SK-N-SH treated with all-trans-retinoic acid at 6 μM for 48 hours (cell line): ENCODE measurements at regions not wholly inside any gene's neighbourhood (a gene's known extent, or its start where the extent isn't known, plus 50 kb on each side); places are given as distances from the start of the nearest gene placed in this dataset.

Source experiments
- ATAC-seq: fragments of 200-7000 bp; cut with Tn5 transposase; 3 replicates; pipeline ENCODE4 v1.9.1; 2020; ENCODE audit warnings: mild to moderate bottlenecking, moderate library complexity
- ARNTL ChIP-seq: fragments of 450-650 bp; formaldehyde crosslinking; IDR thresholded peaks from 2 replicates; pipeline ENCODE4 v1.5.0; 2020; ENCODE audit warnings: low read depth, mild to moderate bottlenecking, moderate library complexity, borderline replicate concordance
- BACH2 ChIP-seq: fragments of 250-450 bp; sonication (Bioruptor Pico); IDR thresholded peaks from 2 replicates; pipeline ENCODE4 v1.9.0; 2021; ENCODE audit warnings: mild to moderate bottlenecking, borderline replicate concordance
- CSDC2 ChIP-seq: fragments of 250-450 bp; sonication (Bioruptor Pico); IDR thresholded peaks from 2 replicates; pipeline ENCODE4 v1.5.0; 2020; ENCODE audit warnings: mild to moderate bottlenecking, moderate library complexity
- ESRRG ChIP-seq: fragments of 250-450 bp; sonication (Bioruptor Pico); IDR thresholded peaks from 2 replicates; pipeline ENCODE4 v1.6.1; 2021; ENCODE audit warnings: mild to moderate bottlenecking
- GLIS3 ChIP-seq: fragments of 250-450 bp; sonication (Bioruptor Pico); IDR thresholded peaks from 2 replicates; pipeline ENCODE4 v1.5.0; 2020; ENCODE audit warnings: mild to moderate bottlenecking, moderate library complexity
- ISL1 ChIP-seq: fragments of 250-450 bp; sonication (Bioruptor Pico); IDR thresholded peaks from 2 replicates; pipeline ENCODE4 v2.1.2; 2022; ENCODE audit warnings: mild to moderate bottlenecking, moderate library complexity
- OSR1 ChIP-seq: fragments of 250-450 bp; sonication (Bioruptor Pico); IDR thresholded peaks from 2 replicates; pipeline ENCODE4 v1.8.0; 2022; ENCODE audit warnings: moderate library complexity, mild to moderate bottlenecking, inconsistent platforms
- PPARA ChIP-seq: fragments of 250-450 bp; sonication (Bioruptor Pico); IDR thresholded peaks from 2 replicates; pipeline ENCODE4 v1.5.0; 2020; ENCODE audit warnings: mild to moderate bottlenecking, borderline replicate concordance
- RARB ChIP-seq: fragments of 250-450 bp; sonication (Bioruptor Pico); IDR thresholded peaks from 2 replicates; pipeline ENCODE4 v1.8.0; 2021; ENCODE audit warnings: mild to moderate bottlenecking, moderate library complexity
- SNAI2 ChIP-seq: fragments of 250-450 bp; sonication (Bioruptor Pico); IDR thresholded peaks from 2 replicates; pipeline ENCODE4 v1.5.0; 2020; ENCODE audit warnings: mild to moderate bottlenecking, moderate library complexity
- TCF4 ChIP-seq: fragments of 250-450 bp; sonication (Bioruptor Pico); IDR thresholded peaks from 2 replicates; pipeline ENCODE4 v1.8.0; 2021; ENCODE audit warnings: mild to moderate bottlenecking, moderate library complexity, borderline replicate concordance
- TOX ChIP-seq: fragments of 250-450 bp; sonication (Bioruptor Pico); IDR thresholded peaks from 2 replicates; pipeline ENCODE4 v1.8.0; 2021; ENCODE audit warnings: mild to moderate bottlenecking, moderate library complexity, borderline replicate concordance
- TSHZ2 ChIP-seq: fragments of 250-450 bp; sonication (Bioruptor Pico); IDR thresholded peaks from 2 replicates; pipeline ENCODE4 v1.5.0; 2020; ENCODE audit warnings: mild to moderate bottlenecking, moderate library complexity
- ZC3H10 ChIP-seq: fragments of 250-450 bp; sonication (Bioruptor Pico); IDR thresholded peaks from 2 replicates; pipeline ENCODE4 v1.5.1; 2021; ENCODE audit warnings: mild to moderate bottlenecking, moderate library complexity
- ZFP3 ChIP-seq: fragments of 250-450 bp; sonication (Bioruptor Pico); IDR thresholded peaks from 2 replicates; pipeline ENCODE4 v1.5.0; 2020; ENCODE audit warnings: mild to moderate bottlenecking, moderate library complexity
- ZFP30 ChIP-seq: fragments of 450-650 bp; formaldehyde crosslinking; IDR thresholded peaks from 2 replicates; pipeline ENCODE4 v1.5.0; 2022; ENCODE audit warnings: mild to moderate bottlenecking, moderate library complexity
- ZNF565 ChIP-seq: fragments of 450-650 bp; formaldehyde crosslinking; conservative IDR thresholded peaks from 2 replicates; pipeline ENCODE4 v1.5.0; 2020; ENCODE audit warnings: low read depth, mild to moderate bottlenecking, moderate library complexity
- ZNF70 ChIP-seq: fragments of 450-650 bp; formaldehyde crosslinking; IDR thresholded peaks from 2 replicates; pipeline ENCODE4 v1.5.0; 2020; ENCODE audit warnings: mild to moderate bottlenecking, moderate library complexity
- ZNF8 ChIP-seq: fragments of 450-650 bp; formaldehyde crosslinking; IDR thresholded peaks from 2 replicates; pipeline ENCODE4 v1.5.0; 2020; ENCODE audit warnings: mild to moderate bottlenecking, moderate library complexity
- TF ChIP-seq, protein P1 (sequence below): fragments of 250-450 bp; sonication (Bioruptor Pico); IDR thresholded peaks from 2 replicates; pipeline ENCODE4 v1.5.1; 2021; ENCODE audit warnings: mild to moderate bottlenecking, moderate library complexity
- TF ChIP-seq, protein P2 (sequence below): fragments of 250-450 bp; sonication (Bioruptor Pico); IDR thresholded peaks from 2 replicates; pipeline ENCODE4 v1.5.1; 2020; ENCODE audit warnings: low read depth, mild to moderate bottlenecking, moderate library complexity
- TF ChIP-seq, protein P3 (sequence below): fragments of 250-450 bp; sonication (Bioruptor Pico); IDR thresholded peaks from 2 replicates; pipeline ENCODE4 v1.8.0; 2021; ENCODE audit warnings: low read depth, mild to moderate bottlenecking, moderate library complexity, borderline replicate concordance
- TF ChIP-seq, protein P4 (sequence below): fragments of 250-450 bp; sonication (Bioruptor Pico); IDR thresholded peaks from 2 replicates; pipeline ENCODE4 v1.8.0; 2020; ENCODE audit warnings: mild to moderate bottlenecking, moderate library complexity, borderline replicate concordance

DNA sequence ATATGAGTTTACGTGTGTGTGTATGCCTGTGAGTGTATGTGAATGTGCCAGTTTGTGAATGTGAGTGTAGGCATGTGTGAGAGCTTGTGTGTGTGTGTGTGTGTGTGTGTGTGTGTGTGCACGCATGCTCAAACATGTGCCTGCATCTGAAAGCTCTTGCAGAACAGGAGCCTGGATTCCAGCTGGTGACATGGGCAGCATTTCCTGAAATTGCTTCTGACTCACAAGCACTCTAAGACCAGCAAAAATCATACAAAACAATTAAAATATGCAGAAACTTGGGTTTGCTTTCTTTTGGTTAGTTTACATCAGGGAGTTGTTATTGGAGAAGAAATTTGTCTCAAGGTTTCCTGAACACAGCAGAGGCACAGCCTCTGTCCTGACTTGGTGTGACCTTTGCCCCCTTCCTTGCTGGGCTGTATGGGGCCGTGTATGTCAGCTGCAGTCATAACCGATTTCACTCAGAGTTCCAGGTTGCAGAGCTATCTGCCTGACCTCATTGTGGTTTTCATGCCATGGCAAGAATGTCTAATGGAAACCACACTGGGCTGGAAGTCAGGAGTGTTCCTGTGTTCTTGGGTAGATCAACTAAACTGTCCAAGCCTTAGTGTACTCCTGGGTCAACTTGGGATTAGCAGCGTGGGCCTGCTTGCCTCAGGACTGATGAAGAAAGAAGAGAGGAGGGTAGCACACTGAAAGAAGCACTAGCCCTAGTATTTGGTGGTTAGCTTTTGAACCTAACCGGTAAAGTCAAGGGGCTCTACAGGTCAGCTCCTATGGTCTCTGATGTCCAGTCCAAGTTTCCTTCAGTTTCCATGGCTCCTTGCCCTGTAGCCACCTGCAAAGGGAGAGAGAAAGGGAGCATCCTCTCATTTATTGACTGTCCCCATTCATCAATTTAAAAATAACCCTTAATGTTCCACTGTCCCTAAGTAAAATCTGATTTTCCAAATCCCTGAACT is 143.7 kb downstream of the SNX19 start:
- TF ChIP-seq, protein P1, sequence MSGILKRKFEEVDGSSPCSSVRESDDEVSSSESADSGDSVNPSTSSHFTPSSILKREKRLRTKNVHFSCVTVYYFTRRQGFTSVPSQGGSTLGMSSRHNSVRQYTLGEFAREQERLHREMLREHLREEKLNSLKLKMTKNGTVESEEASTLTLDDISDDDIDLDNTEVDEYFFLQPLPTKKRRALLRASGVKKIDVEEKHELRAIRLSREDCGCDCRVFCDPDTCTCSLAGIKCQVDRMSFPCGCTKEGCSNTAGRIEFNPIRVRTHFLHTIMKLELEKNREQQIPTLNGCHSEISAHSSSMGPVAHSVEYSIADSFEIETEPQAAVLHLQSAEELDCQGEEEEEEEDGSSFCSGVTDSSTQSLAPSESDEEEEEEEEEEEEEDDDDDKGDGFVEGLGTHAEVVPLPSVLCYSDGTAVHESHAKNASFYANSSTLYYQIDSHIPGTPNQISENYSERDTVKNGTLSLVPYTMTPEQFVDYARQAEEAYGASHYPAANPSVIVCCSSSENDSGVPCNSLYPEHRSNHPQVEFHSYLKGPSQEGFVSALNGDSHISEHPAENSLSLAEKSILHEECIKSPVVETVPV (CRISPR knock-in tag): no peak
- TF ChIP-seq BACH2 (CRISPR knock-in tag) (no peak), ISL1 (no peak), ZFP3 (0 out of 2 replicates have a peak, but pooled peaks have one; percentile 30), ESRRG (no peak), TSHZ2 (CRISPR knock-in tag) (no peak), RARB (CRISPR knock-in tag) (no peak), CSDC2 (peak; percentile 78), ZNF565 (CRISPR knock-in tag) (no peak), SNAI2 (CRISPR knock-in tag) (no peak), ARNTL (CRISPR knock-in tag) (no peak), ZFP30 (CRISPR knock-in tag) (no peak), OSR1 (CRISPR knock-in tag) (no peak), ZC3H10 (CRISPR knock-in tag) (no peak), TCF4 (CRISPR knock-in tag) (no peak), GLIS3 (CRISPR knock-in tag) (no peak), PPARA (CRISPR knock-in tag) (no peak), ZNF8 (CRISPR knock-in tag) (no peak), ZNF70 (CRISPR knock-in tag) (no peak), TOX (CRISPR knock-in tag) (peak; percentile 82; the same call in 1 of the 2 replicates)
- TF ChIP-seq, protein P2, sequence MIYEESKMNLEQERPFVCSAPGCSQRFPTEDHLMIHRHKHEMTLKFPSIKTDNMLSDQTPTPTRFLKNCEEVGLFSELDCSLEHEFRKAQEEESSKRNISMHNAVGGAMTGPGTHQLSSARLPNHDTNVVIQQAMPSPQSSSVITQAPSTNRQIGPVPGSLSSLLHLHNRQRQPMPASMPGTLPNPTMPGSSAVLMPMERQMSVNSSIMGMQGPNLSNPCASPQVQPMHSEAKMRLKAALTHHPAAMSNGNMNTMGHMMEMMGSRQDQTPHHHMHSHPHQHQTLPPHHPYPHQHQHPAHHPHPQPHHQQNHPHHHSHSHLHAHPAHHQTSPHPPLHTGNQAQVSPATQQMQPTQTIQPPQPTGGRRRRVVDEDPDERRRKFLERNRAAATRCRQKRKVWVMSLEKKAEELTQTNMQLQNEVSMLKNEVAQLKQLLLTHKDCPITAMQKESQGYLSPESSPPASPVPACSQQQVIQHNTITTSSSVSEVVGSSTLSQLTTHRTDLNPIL: no peak
- TF ChIP-seq, protein P3, sequence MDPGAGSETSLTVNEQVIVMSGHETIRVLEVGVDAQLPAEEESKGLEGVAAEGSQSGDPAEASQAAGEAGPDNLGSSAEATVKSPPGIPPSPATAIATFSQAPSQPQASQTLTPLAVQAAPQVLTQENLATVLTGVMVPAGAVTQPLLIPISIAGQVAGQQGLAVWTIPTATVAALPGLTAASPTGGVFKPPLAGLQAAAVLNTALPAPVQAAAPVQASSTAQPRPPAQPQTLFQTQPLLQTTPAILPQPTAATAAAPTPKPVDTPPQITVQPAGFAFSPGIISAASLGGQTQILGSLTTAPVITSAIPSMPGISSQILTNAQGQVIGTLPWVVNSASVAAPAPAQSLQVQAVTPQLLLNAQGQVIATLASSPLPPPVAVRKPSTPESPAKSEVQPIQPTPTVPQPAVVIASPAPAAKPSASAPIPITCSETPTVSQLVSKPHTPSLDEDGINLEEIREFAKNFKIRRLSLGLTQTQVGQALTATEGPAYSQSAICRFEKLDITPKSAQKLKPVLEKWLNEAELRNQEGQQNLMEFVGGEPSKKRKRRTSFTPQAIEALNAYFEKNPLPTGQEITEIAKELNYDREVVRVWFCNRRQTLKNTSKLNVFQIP (CRISPR knock-in tag): no peak
- TF ChIP-seq, protein P4, sequence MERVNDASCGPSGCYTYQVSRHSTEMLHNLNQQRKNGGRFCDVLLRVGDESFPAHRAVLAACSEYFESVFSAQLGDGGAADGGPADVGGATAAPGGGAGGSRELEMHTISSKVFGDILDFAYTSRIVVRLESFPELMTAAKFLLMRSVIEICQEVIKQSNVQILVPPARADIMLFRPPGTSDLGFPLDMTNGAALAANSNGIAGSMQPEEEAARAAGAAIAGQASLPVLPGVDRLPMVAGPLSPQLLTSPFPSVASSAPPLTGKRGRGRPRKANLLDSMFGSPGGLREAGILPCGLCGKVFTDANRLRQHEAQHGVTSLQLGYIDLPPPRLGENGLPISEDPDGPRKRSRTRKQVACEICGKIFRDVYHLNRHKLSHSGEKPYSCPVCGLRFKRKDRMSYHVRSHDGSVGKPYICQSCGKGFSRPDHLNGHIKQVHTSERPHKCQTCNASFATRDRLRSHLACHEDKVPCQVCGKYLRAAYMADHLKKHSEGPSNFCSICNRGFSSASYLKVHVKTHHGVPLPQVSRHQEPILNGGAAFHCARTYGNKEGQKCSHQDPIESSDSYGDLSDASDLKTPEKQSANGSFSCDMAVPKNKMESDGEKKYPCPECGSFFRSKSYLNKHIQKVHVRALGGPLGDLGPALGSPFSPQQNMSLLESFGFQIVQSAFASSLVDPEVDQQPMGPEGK (CRISPR knock-in tag): peak; percentile 39; the same call in 1 of the 2 replicates
- ATAC-seq: peak; percentile 99

GRCh38 chr11:130773244-130773820 is 142.9 kb downstream of the SNX19 start:
- peak; percentile 8; the same call in 2 of the 3 replicates for ATAC-seq
- TF ChIP-seq BACH2 (CRISPR knock-in tag) (no peak), ZC3H10 (CRISPR knock-in tag) (no peak), ESRRG (no peak), TSHZ2 (CRISPR knock-in tag) (no peak), OSR1 (CRISPR knock-in tag) (no peak), ZFP3 (no peak), CSDC2 (no peak)
- TF ChIP-seq, protein P2: no peak
